WTC11 (cell line): ENCODE measurements at regions not wholly inside any gene's neighbourhood (a gene's known extent, or its start where the extent isn't known, plus 50 kb on each side); places are given as distances from the start of the nearest gene placed in this dataset.
"Not testable (repeated sequence)": the region's sequence is repeated elsewhere in the genome, so short reads cannot be mapped to it uniquely, and the experiment has no call there.

Experiments
- ATAC-seq: fragments of 200-7000 bp; cut with Tn5 transposase; 2 replicates; pipeline ENCODE4 v1.10.0; 2021; ENCODE audit warnings: mild to moderate bottlenecking, moderate library complexity
- CTCF ChIA-PET: fragments of 300-600 bp; sonication (Branson Sonifier 250); formaldehyde crosslinking; loops from one replicate; lab custom pipeline; 2021; ENCODE audit warnings: antibody characterized with exemption; lab: Charles Lee
- POLR2A ChIA-PET: fragments of 350-600 bp; sonication (Branson Sonifier 250); formaldehyde crosslinking; loops from one replicate; lab custom pipeline; 2021; ENCODE audit warnings: antibody characterized with exemption; lab: Charles Lee
- DNase-seq: peaks from one replicate; pipeline ENCODE4 v3.0.0; 2021; ENCODE audit warnings: low spot score
- H3K27ac Mint-ChIP-seq: 2 replicates; pipeline ENCODE4 v1.8.0; 2021; ENCODE audit warnings: mixed read lengths
- H3K27me3 Mint-ChIP-seq: 2 replicates; pipeline ENCODE4 v1.8.0; 2021; ENCODE audit warnings: low read depth, mild to moderate bottlenecking, moderate library complexity, mixed read lengths
- H3K36me3 Mint-ChIP-seq: 2 replicates; pipeline ENCODE4 v1.8.0; 2021; ENCODE audit warnings: mixed read lengths
- H3K4me1 Mint-ChIP-seq: 2 replicates; pipeline ENCODE4 v1.8.0; 2022; ENCODE audit warnings: mixed read lengths
- H3K4me3 Mint-ChIP-seq: 2 replicates; pipeline ENCODE4 v1.8.0; 2021; ENCODE audit warnings: mild to moderate bottlenecking, moderate library complexity, mixed read lengths
- H3K9me3 Mint-ChIP-seq: 2 replicates; pipeline ENCODE4 v1.8.0; 2021; ENCODE audit warnings: mixed read lengths
- MXD4 ChIP-seq: fragments of 250-450 bp; sonication (Bioruptor Pico); IDR thresholded peaks from 2 replicates; pipeline ENCODE4 v1.8.0; 2021; ENCODE audit warnings: mild to moderate bottlenecking, moderate library complexity, borderline replicate concordance
- NFATC4 ChIP-seq: fragments of 250-450 bp; sonication (Bioruptor Pico); IDR thresholded peaks from 2 replicates; pipeline ENCODE4 v1.9.0; 2021; ENCODE audit warnings: mild to moderate bottlenecking
- NFE2L1 ChIP-seq: sonication (generic); formaldehyde crosslinking; IDR thresholded peaks from 2 replicates; pipeline ENCODE4 v1.8.1; 2023; ENCODE audit warnings: missing genetic modification reagents
- TCF7 ChIP-seq: sonication (generic); formaldehyde crosslinking; IDR thresholded peaks from 2 replicates; pipeline ENCODE4 v1.8.0; 2022; ENCODE audit warnings: mild to moderate bottlenecking, low read depth, missing genetic modification reagents, moderate library complexity
- TEAD1 ChIP-seq: sonication (generic); formaldehyde crosslinking; IDR thresholded peaks from 2 replicates; pipeline ENCODE4 v1.8.0; 2022; ENCODE audit warnings: mild to moderate bottlenecking, missing genetic modification reagents
- ZNF317 ChIP-seq: sonication (generic); formaldehyde crosslinking; IDR thresholded peaks from 2 replicates; pipeline ENCODE4 v1.8.1; 2023; ENCODE audit warnings: low read depth, mild to moderate bottlenecking, moderate library complexity, missing genetic modification reagents, borderline replicate concordance
- ZNF423 ChIP-seq: fragments of 250-450 bp; sonication (Bioruptor Pico); IDR thresholded peaks from 2 replicates; pipeline ENCODE4 v2.1.2; 2022; ENCODE audit warnings: mild to moderate bottlenecking, moderate library complexity
- TF ChIP-seq, protein P1 (sequence below): fragments of 200-600 bp; IDR thresholded peaks from 2 replicates; pipeline ENCODE4 v1.8.0; 2022; ENCODE audit warnings: antibody characterized with exemption
- TF ChIP-seq, protein P2 (sequence below): fragments of 250-450 bp; sonication (Bioruptor Pico); IDR thresholded peaks from 2 replicates; pipeline ENCODE4 v2.1.2; 2022; ENCODE audit warnings: mild to moderate bottlenecking, moderate library complexity
- TF ChIP-seq, protein P3 (sequence below): sonication (generic); formaldehyde crosslinking; IDR thresholded peaks from 2 replicates; pipeline ENCODE4 v1.8.1; 2023; ENCODE audit warnings: mild to moderate bottlenecking, moderate library complexity, missing genetic modification reagents
- TF ChIP-seq, protein P4 (sequence below): sonication (generic); formaldehyde crosslinking; IDR thresholded peaks from 2 replicates; pipeline ENCODE4 v1.8.1; 2023; ENCODE audit warnings: mild to moderate bottlenecking, missing genetic modification reagents, borderline replicate concordance
- TF ChIP-seq, protein P5 (sequence below): sonication (generic); formaldehyde crosslinking; IDR thresholded peaks from 2 replicates; pipeline ENCODE4 v1.8.0; 2023; ENCODE audit warnings: missing genetic modification reagents, mild to moderate bottlenecking, borderline replicate concordance

DNA sequence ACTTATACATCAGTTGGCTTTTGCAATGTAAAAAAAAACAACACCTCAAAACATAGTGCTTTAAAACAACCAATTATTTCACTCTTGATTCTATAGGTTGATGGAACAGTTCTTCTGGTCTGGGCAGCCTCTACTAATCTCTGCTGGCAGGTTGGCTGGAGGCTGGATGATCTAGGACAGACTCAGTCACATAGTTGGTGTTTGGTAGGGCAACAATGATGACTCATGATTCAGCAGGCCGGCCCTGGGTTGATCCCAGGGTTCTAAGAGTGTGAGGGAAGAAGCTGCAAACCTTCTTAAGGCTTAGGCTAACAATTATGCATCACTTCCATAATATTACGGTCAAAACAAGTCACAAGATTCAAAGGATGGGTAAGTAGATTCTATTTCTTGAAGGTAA, 558.2 kb downstream of the ZNF674 start:
- Mint-ChIP-seq H3K27ac (no peak overlapping the region), H3K4me3 (no peak overlapping the region)
- DNase-seq: no peak
- TF ChIP-seq, protein P1, sequence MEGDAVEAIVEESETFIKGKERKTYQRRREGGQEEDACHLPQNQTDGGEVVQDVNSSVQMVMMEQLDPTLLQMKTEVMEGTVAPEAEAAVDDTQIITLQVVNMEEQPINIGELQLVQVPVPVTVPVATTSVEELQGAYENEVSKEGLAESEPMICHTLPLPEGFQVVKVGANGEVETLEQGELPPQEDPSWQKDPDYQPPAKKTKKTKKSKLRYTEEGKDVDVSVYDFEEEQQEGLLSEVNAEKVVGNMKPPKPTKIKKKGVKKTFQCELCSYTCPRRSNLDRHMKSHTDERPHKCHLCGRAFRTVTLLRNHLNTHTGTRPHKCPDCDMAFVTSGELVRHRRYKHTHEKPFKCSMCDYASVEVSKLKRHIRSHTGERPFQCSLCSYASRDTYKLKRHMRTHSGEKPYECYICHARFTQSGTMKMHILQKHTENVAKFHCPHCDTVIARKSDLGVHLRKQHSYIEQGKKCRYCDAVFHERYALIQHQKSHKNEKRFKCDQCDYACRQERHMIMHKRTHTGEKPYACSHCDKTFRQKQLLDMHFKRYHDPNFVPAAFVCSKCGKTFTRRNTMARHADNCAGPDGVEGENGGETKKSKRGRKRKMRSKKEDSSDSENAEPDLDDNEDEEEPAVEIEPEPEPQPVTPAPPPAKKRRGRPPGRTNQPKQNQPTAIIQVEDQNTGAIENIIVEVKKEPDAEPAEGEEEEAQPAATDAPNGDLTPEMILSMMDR: no peak
- TF ChIP-seq, protein P2, sequence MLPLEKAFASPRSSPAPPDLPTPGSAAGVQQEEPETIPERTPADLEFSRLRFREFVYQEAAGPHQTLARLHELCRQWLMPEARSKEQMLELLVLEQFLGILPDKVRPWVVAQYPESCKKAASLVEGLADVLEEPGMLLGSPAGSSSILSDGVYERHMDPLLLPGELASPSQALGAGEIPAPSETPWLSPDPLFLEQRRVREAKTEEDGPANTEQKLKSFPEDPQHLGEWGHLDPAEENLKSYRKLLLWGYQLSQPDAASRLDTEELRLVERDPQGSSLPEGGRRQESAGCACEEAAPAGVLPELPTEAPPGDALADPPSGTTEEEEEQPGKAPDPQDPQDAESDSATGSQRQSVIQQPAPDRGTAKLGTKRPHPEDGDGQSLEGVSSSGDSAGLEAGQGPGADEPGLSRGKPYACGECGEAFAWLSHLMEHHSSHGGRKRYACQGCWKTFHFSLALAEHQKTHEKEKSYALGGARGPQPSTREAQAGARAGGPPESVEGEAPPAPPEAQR: no peak
- TF ChIP-seq, protein P3, sequence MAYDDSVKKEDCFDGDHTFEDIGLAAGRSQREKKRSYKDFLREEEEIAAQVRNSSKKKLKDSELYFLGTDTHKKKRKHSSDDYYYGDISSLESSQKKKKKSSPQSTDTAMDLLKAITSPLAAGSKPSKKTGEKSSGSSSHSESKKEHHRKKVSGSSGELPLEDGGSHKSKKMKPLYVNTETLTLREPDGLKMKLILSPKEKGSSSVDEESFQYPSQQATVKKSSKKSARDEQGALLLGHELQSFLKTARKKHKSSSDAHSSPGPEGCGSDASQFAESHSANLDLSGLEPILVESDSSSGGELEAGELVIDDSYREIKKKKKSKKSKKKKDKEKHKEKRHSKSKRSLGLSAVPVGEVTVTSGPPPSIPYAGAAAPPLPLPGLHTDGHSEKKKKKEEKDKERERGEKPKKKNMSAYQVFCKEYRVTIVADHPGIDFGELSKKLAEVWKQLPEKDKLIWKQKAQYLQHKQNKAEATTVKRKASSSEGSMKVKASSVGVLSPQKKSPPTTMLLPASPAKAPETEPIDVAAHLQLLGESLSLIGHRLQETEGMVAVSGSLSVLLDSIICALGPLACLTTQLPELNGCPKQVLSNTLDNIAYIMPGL (CRISPR knock-in tag): no peak
- TF ChIP-seq MXD4 (CRISPR knock-in tag) (no peak), TEAD1 (no peak), ZNF423 (CRISPR knock-in tag) (no peak)
- TF ChIP-seq, all 79 proteins: peak for 0
- peaks cover 13% of the 10 kb centered on the region; the same call in 1 of the 2 replicates for H3K9me3 Mint-ChIP-seq
- no peaks in the 10 kb centered on the region; the same call in 1 of the 2 replicates for H3K27me3 Mint-ChIP-seq
- ChIA-PET CTCF (no interaction called here), POLR2A (no interaction called here)
- H3K4me1 Mint-ChIP-seq: no peaks in the 10 kb centered on the region; the same call in 1 of the 2 replicates
- no peak for ATAC-seq
- H3K36me3 Mint-ChIP-seq: no peaks in the 10 kb centered on the region

DNA sequence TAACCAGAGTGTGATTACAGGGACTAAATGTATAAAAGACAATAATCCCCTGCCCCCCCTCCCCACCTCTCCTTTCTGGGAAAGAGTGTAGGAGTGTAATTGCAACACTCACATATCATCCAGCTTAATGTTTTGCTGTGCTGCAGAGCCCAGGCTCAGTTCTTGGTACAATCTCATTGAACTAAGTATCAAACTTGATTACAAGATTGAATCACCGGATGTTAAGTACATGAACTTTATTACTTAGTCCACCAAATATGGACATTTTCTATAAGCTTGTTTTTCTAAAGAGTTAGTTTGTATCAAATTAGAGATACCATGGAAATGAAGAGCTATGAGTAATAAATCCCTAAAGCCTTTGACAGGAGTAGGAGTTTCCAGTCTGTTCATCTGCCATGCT, 559.1 kb downstream of the ZNF674 start:
- CTCF ChIA-PET: interaction anchor here (0.5 kb wide), 1 partner anchor 139 kb away, joined by 3 read pairs; no protein-coding TSS in a partner anchor

DNA sequence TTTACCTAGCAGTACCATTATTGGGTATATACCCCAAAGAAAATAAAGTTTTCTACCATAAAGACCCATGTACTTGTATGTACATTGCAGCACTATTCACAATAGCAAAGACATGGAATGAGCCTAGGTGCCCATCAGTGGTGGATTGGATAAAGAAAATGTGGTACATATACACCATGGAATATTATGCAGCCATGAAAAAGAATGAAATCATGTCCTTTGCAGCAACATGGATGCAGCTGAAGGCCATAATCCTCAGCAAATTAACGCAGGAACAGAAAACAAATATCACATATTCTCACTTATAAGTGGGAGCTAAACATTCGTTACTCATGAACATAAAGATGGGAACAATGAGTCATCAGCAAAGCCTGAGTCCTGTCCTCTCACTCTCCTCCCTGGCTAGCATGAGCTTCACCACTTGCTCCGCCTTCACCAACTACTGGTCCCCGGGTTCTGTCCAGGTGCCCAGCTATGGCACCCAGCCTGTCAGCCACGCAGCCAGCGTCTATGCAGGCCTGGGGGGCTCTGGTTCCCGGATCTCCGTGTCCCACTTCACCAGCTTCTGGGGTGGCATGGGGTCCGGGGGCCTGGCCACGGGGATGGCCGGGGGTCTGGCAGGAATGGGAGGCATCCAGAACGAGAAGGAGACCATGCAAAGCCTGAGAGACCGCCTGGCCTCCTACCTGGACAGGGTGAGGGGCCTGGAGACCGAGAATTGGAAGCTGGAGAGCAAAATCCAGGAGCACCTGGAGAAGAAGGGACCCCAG, 562.1 kb downstream of the ZNF674 start:
- H3K36me3 Mint-ChIP-seq, DNase-seq, ATAC-seq, H3K4me3 Mint-ChIP-seq, H3K27me3 Mint-ChIP-seq, CTCF ChIA-PET, H3K4me1 Mint-ChIP-seq, POLR2A ChIA-PET, H3K27ac Mint-ChIP-seq: not testable (repeated sequence)
- 0 out of 2 replicates have a peak, but pooled peaks cover 10% of the 10 kb centered on the region for H3K9me3 Mint-ChIP-seq

More for the DNA sequence above, 559.1 kb downstream of the ZNF674 start:
- Mint-ChIP-seq H3K9me3 (0 out of 2 replicates have a peak, but pooled peaks cover 10% of the 10 kb centered on the region), H3K4me1 (no peaks in the 10 kb centered on the region; the same call in 1 of the 2 replicates)
- no peak for TF ChIP-seq NFE2L1 (CRISPR knock-in tag)
- no peak for TF ChIP-seq ZNF317
- no peak for TF ChIP-seq NFATC4 (CRISPR knock-in tag)
- TF ChIP-seq TCF7: no peak
- TF ChIP-seq, all 79 proteins: peak for 0
- DNase-seq (no peak), ATAC-seq (no peak)
- Mint-ChIP-seq H3K36me3 (no peaks in the 10 kb centered on the region), H3K27me3 (no peaks in the 10 kb centered on the region; the same call in 1 of the 2 replicates), H3K27ac (no peak overlapping the region), H3K4me3 (no peak overlapping the region)
- POLR2A ChIA-PET: no interaction called here

DNA sequence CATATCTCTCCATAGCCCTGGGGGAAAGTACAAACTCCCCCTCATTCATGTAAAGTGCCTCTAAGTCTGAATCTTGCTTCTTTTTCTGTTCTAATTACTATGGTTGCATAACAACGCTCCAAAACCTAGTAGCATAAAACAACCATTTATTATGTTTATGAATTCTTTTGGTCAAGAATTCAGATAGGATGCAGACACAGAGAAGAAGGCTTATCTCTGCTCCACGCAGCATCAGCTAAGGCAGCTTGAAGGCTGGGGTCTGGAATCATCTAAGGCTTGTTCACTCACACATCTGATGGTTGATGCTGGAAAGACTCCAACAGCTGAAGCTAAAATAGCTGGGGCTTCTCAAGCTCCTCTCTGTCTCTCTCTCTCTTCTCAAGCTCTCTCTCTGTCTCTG, 564.5 kb downstream of the ZNF674 start:
- Mint-ChIP-seq H3K27ac (no peak overlapping the region), H3K4me1 (peaks cover 14% of the 10 kb centered on the region), H3K4me3 (no peak overlapping the region), H3K9me3 (peaks cover 24% of the 10 kb centered on the region), H3K36me3 (no peaks in the 10 kb centered on the region), H3K27me3 (no peaks in the 10 kb centered on the region; the same call in 1 of the 2 replicates)
- no peak for DNase-seq
- ChIA-PET POLR2A (no interaction called here), CTCF (no interaction called here)
- ATAC-seq: no peak
- TF ChIP-seq, protein P4, sequence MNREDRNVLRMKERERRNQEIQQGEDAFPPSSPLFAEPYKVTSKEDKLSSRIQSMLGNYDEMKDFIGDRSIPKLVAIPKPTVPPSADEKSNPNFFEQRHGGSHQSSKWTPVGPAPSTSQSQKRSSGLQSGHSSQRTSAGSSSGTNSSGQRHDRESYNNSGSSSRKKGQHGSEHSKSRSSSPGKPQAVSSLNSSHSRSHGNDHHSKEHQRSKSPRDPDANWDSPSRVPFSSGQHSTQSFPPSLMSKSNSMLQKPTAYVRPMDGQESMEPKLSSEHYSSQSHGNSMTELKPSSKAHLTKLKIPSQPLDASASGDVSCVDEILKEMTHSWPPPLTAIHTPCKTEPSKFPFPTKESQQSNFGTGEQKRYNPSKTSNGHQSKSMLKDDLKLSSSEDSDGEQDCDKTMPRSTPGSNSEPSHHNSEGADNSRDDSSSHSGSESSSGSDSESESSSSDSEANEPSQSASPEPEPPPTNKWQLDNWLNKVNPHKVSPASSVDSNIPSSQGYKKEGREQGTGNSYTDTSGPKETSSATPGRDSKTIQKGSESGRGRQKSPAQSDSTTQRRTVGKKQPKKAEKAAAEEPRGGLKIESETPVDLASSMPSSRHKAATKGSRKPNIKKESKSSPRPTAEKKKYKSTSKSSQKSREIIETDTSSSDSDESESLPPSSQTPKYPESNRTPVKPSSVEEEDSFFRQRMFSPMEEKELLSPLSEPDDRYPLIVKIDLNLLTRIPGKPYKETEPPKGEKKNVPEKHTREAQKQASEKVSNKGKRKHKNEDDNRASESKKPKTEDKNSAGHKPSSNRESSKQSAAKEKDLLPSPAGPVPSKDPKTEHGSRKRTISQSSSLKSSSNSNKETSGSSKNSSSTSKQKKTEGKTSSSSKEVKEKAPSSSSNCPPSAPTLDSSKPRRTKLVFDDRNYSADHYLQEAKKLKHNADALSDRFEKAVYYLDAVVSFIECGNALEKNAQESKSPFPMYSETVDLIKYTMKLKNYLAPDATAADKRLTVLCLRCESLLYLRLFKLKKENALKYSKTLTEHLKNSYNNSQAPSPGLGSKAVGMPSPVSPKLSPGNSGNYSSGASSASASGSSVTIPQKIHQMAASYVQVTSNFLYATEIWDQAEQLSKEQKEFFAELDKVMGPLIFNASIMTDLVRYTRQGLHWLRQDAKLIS (CRISPR knock-in tag): no peak
- TF ChIP-seq, protein P5, sequence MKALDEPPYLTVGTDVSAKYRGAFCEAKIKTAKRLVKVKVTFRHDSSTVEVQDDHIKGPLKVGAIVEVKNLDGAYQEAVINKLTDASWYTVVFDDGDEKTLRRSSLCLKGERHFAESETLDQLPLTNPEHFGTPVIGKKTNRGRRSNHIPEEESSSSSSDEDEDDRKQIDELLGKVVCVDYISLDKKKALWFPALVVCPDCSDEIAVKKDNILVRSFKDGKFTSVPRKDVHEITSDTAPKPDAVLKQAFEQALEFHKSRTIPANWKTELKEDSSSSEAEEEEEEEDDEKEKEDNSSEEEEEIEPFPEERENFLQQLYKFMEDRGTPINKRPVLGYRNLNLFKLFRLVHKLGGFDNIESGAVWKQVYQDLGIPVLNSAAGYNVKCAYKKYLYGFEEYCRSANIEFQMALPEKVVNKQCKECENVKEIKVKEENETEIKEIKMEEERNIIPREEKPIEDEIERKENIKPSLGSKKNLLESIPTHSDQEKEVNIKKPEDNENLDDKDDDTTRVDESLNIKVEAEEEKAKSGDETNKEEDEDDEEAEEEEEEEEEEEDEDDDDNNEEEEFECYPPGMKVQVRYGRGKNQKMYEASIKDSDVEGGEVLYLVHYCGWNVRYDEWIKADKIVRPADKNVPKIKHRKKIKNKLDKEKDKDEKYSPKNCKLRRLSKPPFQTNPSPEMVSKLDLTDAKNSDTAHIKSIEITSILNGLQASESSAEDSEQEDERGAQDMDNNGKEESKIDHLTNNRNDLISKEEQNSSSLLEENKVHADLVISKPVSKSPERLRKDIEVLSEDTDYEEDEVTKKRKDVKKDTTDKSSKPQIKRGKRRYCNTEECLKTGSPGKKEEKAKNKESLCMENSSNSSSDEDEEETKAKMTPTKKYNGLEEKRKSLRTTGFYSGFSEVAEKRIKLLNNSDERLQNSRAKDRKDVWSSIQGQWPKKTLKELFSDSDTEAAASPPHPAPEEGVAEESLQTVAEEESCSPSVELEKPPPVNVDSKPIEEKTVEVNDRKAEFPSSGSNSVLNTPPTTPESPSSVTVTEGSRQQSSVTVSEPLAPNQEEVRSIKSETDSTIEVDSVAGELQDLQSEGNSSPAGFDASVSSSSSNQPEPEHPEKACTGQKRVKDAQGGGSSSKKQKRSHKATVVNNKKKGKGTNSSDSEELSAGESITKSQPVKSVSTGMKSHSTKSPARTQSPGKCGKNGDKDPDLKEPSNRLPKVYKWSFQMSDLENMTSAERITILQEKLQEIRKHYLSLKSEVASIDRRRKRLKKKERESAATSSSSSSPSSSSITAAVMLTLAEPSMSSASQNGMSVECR (CRISPR knock-in tag): no peak
